ENCODE measurements at regions not wholly inside any gene's neighbourhood (a gene's known extent, or its start where the extent isn't known, plus 50 kb on each side); places are given as distances from the start of the nearest gene placed in this dataset.

DNA sequence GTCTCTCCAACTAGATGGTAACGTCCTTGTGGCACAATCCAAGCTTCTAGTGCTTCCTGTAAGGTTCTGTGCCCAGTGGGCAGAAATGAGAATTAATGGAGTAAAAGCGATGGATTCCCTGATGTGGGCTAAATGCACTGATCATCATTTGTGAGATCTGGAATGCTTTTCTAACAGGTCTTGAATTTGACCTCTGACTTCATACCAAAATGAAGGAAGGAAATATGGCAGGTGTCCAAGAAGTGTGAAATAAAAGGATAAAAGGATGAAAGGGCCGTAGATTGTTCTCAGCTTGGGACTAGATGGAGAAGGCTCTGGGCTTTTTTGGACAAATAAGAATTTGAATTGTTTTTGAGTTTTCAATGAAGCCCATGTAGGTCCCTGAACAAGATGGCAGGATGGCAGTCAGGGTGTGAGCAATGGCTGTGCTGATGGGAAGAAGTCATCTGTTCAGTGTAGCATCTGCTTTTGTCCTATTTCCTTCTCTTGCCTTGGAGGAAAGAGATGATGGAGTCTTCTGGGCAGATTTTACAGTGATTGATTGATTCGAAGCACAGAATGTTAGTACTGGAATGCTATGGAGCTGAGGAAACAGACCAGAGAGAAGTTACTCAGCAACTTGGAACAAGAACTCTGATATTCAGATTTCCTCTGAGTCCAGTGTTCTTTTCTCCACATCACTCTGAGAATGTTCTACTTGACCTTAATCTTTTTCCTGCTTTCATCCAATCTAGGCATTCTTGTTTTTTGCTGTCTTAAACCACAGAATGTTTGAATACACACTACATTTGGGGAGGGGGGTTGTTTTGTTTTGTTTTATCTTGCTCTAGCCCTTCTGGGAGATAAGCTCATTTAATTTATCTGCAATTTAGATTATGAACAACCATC lies 286.0 kb downstream of the HLX start:
- DNase-seq = no peak

DNA sequence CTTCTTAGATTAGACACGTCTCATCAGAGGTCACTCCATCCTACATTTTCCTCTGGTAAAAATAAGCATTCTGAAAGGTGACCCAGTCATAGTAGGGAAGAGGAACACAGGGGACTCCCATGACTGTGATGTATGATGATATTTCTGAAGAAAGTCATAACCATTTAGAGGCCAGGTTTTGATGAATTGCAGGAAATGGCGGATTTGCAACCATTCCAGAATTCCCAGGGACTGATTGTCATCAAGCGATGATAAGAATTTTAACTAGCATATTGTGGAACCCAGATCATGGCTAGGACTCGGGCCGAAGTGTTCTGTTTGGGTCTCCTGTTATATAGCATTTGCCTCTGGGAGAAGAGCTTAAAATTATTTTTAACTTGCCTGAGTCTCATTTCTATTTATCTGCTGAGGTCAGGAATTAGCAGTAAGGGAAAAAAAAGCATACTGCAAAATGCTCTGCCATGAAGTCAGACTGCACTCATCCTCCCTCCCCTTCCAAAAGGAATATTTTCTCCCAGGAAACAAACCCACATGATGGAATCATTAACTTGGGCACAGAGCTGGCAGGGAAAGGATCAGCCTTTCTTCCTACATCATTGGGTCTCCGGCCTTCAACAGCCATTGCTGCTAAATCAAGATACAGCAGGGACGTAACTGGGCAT lies 286.7 kb downstream of the HLX start:
- no peak for DNase-seq

DNA sequence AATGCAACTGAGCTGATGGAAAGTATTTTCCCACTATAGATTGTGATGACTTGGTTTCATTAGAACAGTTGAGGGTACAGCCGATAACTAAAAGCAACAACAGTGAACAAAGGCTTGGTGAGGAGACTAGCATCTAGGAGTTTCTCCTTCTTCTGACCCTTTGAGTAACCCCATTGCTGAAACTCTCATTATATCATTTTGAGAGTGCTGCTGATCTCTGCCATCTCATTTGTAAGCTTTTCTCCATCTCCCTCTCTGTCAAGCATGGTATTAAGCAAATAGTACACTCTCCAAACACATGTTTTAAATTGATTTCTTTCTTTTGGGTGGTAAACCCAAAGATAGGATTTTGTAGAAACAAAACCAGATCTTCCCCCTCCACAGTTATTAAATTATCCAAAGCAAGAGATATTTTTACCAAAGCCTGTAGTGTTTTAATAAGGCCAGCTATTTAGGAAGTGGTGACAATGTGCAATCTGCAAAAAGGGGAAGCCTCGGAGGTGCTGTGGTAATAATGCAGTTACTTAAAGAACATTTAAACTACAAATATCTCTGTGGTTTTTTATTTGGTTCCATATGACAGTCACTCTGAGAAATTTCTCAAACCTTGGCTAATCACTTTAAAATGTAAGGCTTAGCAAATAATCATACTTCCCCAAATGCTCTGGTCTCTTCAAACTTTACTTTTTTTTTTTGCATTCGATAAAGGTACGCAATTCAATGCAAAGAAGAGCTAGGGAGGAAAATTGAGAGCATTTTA lies 287.5 kb downstream of the HLX start:
- no peak for DNase-seq

GRCh38 chr1:221169447-221169889 lies 290.2 kb downstream of the HLX start:
- no peak for DNase-seq

DNA sequence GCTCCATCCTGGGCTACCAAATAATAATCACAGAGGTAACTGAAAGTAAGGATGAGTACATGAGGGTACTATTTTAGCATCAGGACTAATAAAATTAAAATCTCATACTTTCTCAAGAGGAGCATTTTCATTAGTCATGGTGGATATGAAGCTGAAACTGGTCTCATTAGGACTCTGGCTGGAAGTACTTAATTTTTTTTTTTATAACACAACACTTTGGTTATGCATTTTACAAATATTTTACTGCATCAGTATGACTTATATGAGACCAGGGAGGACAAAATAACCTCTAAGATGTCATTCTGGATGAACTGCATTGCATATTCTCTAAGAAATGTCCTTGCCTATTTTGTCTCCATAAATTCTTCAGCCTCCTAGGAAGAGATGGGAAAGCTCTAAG lies 290.9 kb downstream of the HLX start:
- no peak for DNase-seq

DNA sequence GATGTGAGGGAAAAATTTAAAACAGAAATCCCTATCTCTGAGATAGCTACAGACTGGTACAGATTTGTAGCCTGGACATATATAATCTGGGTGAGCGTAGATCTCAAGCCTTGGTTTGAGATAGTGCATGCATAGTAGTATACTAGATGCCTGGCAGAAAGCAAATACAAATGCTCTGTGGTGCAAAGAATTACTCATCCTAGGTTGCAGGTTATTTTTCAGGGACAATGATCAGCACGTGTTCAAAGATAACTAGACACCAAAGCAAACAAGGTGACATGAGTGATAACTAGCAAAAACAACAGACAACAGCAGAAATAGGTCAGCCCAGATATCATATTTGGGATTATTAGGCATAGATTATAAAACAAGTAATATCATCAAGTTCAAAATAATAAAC lies 292.5 kb downstream of the HLX start:
- no peak for DNase-seq

DNA sequence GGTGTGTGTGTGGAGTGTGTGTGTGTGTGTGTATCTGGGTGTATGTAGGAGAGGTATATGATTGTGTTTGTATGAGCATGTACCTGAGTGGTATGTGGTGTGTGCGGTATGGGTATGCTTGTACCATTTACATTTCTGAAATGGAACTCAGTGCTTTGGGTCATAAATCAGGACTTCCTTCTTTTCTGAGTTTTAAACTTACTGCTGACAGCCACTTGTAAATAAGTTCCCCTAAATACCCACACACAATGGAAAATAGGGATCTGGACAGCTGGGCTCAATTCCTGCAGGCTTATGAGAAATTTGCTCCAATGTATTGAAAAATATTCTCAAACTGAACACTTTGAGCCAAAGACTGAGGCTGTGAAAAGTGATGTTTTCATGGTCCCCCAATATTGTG lies 293.6 kb downstream of the HLX start:
- DNase-seq = no peak

GRCh38 chr1:221174330-221174993 lies 295.2 kb downstream of the HLX start:
- peak; percentile 67 for DNase-seq

GRCh38 chr1:221175249-221175648 lies 296.0 kb downstream of the HLX start:
- DNase-seq = no peak

- DNase-seq = no peak
These were observed 301.6 kb downstream of the HLX start for GRCh38 chr1:221180704-221181368.

GRCh38 chr1:221182791-221183533 lies 303.7 kb downstream of the HLX start:
- no peak for DNase-seq

DNA sequence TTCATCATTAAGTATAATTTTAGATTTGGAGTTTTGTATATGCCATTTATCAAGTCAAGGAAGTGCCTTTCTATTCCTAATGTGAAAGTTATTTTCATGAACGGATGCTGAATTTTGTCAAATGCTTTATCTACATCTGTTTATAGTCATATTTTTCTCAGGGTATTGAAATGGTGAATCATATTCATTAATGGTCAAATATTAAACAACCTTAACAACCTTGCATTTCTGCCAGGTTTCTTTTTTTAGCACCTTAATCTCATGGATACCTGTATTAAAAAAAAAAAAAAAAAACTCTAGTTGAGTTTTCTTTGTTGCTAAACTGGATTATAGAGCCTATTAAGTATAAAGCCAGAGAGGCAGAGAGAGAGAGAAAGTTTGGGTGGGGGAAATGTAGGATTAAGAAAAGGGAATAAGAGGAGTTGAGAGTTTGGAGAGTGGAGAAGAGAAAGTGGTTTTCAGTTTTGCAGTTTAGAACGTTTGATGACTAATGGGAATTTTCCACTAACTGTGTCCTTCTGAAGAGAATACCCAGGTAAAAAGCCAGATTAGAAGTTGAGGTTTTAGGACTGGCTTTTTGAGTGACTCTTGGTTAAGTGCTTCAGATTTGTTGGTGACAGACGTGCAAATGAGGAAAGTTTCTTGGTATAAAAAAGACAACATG lies 305.0 kb downstream of the HLX start:
- no peak for DNase-seq

- no peak for DNase-seq
These were observed 307.9 kb downstream of the HLX start for GRCh38 chr1:221187174-221187573.

DNA sequence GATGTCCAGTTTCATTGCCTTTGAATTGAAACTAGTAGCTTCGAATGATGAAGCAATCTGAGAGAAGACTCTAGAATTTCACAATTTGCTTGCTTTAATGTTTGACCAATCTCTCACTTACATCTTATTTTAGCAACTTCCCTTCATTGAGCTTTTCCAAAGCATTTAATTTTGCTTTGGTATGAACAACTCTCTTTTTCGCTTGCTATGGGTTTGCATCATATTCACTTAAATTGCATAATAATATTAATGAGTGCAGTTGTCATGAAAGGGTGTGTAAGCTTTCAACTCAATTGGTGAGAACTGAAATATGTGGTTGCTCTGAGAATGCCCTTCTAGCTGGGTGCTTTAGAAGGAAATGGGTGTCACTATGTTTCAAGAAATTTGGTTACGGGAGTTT lies 309.2 kb downstream of the HLX start:
- DNase-seq = no peak

DNA sequence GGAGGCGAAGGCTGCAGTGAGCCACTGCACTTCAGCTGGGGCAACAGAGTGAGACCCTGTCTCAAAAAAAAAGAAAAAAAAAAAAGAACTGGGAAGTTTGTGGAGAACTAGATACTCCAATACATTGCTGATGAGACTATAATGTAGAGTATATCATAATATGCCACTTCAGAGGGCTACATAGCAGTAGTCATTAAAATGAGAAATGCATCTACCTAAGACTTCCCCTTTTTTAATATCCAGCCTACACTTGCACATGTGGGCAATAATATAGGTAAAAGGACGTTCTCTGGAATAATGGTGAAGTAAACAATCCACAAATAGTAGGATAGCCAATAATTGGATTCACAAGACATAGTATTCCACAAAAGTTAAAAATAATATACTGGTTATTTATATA lies 311.0 kb downstream of the HLX start:
- DNase-seq = no peak

- no peak for DNase-seq
These were observed 312.8 kb downstream of the HLX start for GRCh38 chr1:221192055-221192454.

- DNase-seq = no peak
These were observed 321.2 kb downstream of the HLX start for GRCh38 chr1:221200464-221200863.

GRCh38 chr1:221201773-221202172 lies 322.5 kb downstream of the HLX start:
- DNase-seq = no peak

- no peak for DNase-seq
These were observed 324.2 kb downstream of the HLX start for GRCh38 chr1:221203224-221204054.
